PC-9 (cell line): ENCODE measurements at regions not wholly inside any gene's neighbourhood (a gene's known extent, or its start where the extent isn't known, plus 50 kb on each side); places are given as distances from the start of the nearest gene placed in this dataset.

Source experiments
- EZH2 ChIP-seq: fragments of 200-600 bp; sonication (generic); IDR thresholded peaks from 2 replicates; pipeline ENCODE4 v1.8.0; 2017; ENCODE audit warnings: antibody characterized with exemption, low read depth
- TF ChIP-seq, protein P1 (sequence below): fragments of 200-600 bp; sonication (generic); conservative IDR thresholded peaks from 2 replicates; pipeline ENCODE4 v1.6.1; 2017; ENCODE audit warnings: mixed run types, antibody characterized with exemption, mild to moderate bottlenecking, moderate library complexity

DNA sequence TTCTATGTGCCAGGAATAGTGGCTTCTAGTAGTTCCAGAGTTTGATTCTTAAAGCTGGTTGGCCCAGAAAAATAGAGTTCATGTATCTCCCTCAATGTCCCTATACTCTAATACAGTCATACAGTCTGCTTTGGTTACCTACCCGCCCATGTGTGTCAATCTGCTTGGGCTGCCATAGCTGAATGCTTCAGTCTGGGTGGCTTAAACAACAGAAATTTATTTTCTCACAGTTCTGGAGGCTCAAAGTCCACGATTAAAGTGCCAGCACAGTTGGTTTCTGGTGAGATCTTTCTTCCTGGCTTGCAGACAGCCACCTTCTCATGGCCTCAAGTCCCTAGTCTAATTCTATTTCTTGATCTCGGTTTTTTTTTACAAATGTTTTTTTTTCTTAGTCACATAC, 1739.0 kb downstream of the MAT2B start:
- TF ChIP-seq, protein P1, sequence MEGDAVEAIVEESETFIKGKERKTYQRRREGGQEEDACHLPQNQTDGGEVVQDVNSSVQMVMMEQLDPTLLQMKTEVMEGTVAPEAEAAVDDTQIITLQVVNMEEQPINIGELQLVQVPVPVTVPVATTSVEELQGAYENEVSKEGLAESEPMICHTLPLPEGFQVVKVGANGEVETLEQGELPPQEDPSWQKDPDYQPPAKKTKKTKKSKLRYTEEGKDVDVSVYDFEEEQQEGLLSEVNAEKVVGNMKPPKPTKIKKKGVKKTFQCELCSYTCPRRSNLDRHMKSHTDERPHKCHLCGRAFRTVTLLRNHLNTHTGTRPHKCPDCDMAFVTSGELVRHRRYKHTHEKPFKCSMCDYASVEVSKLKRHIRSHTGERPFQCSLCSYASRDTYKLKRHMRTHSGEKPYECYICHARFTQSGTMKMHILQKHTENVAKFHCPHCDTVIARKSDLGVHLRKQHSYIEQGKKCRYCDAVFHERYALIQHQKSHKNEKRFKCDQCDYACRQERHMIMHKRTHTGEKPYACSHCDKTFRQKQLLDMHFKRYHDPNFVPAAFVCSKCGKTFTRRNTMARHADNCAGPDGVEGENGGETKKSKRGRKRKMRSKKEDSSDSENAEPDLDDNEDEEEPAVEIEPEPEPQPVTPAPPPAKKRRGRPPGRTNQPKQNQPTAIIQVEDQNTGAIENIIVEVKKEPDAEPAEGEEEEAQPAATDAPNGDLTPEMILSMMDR: no peak
- no peak for TF ChIP-seq EZH2
